ENCODE measurements at regions not wholly inside any gene's neighbourhood (a gene's known extent, or its start where the extent isn't known, plus 50 kb on each side); places are given as distances from the start of the nearest gene placed in this dataset.
"Not testable (repeated sequence)": the region's sequence is repeated elsewhere in the genome, so short reads cannot be mapped to it uniquely, and the experiment has no call there.

DNA sequence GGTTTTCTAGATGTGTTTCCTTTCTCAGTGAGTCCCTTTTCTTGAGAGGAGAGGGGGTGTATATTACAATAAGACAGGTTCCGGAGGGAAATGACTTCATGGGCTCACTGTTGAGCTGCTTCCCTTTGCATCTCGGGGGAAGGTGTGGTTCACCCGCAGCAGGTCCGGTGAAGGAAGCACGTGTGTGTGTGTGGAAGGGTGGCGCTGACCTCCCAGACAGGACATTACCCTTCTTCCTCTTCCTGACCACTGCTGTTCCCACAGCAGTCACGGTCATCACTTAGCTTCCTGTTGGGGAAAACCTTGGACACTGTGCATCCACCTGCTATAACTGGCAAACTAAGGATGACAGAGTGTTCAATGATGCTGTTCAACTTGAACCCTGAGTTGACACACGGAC lies 83.6 kb downstream of the PLEKHG1 start:
- DNase-seq (ENCODE audit: low spot score), result no peak

GRCh38 chr6:150684161-150684560 lies 84.5 kb downstream of the PLEKHG1 start:
- no peak for DNase-seq (ENCODE audit: low spot score)

DNA sequence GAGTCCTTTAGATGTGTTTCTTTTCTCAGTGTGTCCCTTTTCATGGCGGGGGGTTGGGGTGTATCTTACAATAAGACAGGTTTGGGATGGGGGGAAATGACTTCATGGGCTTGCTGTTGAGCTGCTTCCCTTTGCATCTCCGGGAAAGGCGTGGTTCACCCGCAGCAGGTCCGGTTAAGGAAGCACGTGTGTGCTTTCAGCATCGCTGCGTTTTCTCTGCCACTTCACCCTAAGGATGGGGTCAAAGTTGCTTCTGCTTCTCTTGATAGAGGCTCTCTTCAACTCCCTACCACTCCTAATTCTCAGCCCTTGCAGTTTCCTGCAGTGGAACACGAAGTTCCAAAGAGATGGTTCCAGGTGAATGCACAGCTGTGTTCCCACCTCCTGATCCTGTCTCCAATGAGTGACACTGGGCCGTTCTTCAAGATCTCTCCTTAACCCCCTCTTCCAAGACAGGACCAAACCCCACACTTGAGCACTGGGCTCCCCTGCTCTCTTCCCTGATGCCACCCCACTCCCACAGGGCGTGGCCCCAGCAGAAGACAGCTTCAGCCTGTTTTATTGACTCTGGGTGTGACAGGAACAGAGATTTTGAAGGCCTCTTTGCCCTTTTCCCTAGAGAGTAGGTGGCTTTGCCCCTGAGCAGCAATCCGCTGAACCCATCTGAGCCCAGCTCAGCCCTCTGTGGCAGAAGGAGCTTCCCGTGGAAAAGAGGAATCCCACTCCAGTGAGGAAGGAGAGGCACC lies 85.2 kb downstream of the PLEKHG1 start:
- no peak for DNase-seq (ENCODE audit: low spot score)

DNA sequence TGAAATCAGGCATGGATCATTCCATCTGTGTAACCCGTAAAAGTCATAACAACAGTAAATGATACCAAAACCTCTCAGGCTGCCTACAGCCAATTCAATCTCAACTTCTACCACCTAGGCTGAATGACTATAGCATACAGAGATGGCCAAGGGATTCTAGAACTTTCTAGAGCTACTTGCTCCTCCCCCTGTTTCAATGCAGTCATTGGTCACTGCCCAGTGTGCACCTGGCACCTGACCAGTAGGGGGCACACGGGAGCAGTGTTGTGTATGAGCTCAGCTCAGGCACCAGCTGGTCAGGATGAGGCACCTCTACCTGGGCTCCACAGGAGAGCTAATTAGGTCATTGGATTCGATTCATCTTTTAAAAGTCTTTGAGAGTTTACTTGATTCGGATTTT lies 86.2 kb downstream of the PLEKHG1 start:
- peak; percentile 27 for DNase-seq (ENCODE audit: low spot score)

- DNase-seq (ENCODE audit: low spot score), result no peak
These were observed 86.9 kb downstream of the PLEKHG1 start for GRCh38 chr6:150686566-150686965.

DNA sequence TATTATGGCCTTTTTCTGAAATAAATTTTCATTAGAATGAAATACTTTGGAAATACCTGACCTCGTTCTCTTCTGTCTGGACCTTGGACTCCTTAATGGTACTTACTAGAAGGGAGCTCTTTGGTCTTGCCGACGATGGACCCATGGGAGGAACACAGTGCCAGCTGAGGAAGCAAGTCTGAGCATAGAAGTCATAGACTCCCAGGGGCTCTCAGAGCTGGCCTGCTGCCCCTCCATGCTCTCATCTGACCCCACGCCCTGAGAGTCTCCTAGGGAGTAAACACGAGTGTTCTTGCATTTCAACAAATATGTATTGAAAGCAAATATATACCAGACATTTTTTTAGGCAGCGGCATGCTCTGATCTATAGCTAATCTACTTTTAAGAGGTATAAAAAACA lies 87.8 kb downstream of the PLEKHG1 start:
- DNase-seq (ENCODE audit: low spot score), result no peak

GRCh38 chr6:150689900-150690590 lies 90.4 kb downstream of the PLEKHG1 start:
- no peak for DNase-seq (ENCODE audit: low spot score)

GRCh38 chr6:150690681-150691080 lies 91.0 kb downstream of the PLEKHG1 start:
- no peak for DNase-seq (ENCODE audit: low spot score)

DNA sequence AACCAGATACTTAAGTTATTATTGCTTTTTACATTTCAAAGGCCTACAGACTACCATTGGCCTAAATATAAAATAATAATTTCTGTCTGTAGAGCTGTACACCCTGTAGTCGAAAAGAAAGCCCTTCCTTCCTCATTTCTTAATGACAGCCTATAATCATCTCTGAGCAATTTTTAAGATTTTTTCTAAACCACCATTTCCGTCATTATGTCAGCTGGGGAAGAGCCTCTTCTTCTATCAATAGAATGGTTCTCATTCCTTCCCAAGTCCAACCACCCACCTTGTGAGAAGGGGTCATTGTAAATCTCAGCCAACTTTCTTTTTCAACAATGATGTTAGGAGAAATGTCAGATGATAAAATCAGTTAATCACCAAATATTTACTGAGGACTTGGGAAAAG lies 91.8 kb downstream of the PLEKHG1 start:
- DNase-seq (ENCODE audit: low spot score), result no peak

- DNase-seq (ENCODE audit: low spot score), result no peak
These were observed 92.9 kb downstream of the PLEKHG1 start for GRCh38 chr6:150692604-150693003.

DNA sequence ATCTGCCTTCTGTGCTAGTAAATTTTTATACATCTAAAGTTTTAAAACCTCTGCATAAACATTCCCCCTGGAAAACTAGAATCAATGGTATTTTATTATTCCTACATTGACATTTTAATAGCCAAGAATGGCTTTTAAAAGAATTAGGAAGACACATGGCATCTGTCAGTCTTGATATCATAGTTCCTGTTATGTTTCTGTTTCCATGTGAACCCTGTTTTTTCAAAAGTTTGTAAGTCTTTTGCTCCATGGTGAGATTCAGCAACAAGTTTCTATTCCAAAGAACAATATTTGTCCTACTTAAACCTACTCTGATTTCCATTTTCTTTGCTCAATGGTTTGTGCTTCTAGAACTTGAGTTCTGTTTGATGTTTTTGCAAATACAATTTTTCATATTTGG lies 95.2 kb downstream of the PLEKHG1 start:
- DNase-seq (ENCODE audit: low spot score), result no peak

DNA sequence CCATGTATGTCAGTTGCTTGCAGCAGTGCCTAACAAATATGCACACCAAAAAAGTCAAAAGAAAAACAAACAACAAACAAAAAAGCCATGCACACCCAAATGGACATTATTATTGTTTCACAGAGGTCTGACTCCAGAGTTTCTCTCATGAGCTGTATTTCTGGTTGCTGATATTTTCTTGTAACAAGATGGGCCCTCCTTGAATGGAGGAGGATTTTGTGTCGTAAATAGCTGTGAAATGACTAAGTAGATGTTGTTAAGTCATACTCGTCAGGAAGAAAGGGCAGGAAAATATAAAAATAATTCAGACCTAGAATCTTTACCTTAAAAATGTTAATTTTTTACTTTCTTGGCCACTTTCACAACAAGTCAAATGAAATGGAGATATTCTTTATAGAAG lies 96.0 kb downstream of the PLEKHG1 start:
- no peak for DNase-seq (ENCODE audit: low spot score)

DNA sequence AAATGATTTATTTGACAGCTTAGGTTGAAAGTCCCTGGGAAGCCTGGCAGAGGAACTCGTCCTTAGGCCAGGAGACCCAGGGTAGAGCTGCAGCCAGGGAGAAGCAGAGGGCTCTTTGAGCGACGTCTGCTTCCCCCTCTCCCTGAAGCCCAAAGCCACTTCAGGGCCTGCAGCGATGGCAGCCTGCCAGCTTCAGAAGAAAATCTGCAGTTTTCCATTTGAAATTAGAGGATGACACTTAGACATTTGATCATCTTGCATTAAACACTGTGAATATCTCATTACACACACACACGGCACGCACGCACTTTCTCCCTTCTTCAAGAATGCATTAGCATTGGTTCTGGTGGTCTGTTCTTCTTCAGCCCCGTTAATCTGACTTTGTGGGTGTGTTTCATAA lies 96.5 kb downstream of the PLEKHG1 start:
- no peak for DNase-seq (ENCODE audit: low spot score)

DNA sequence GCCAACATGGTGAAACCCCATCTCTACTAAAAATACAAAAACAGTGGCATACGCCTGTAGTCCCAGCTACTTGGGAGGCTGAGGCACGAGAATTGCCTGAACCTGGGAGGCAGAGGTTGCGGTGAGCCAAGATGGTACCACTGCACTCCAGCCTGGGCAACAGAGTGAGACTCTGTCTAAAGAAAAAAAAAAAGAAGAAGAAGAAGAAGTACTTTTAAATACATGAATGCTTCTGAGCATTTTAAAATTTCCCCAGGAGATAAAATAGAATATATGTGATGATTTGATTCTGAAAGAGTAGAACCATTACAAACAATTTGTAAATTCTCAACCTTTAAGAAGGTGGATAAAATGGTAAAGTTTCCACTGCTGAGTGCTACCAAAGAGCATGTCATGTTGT lies 97.2 kb downstream of the PLEKHG1 start:
- not testable (repeated sequence) for DNase-seq (ENCODE audit: low spot score)

- DNase-seq (ENCODE audit: low spot score), result no peak
These were observed 97.8 kb downstream of the PLEKHG1 start for GRCh38 chr6:150697515-150697914.

- no peak for DNase-seq (ENCODE audit: low spot score)
These were observed 98.7 kb downstream of the PLEKHG1 start for GRCh38 chr6:150698391-150698790.

DNA sequence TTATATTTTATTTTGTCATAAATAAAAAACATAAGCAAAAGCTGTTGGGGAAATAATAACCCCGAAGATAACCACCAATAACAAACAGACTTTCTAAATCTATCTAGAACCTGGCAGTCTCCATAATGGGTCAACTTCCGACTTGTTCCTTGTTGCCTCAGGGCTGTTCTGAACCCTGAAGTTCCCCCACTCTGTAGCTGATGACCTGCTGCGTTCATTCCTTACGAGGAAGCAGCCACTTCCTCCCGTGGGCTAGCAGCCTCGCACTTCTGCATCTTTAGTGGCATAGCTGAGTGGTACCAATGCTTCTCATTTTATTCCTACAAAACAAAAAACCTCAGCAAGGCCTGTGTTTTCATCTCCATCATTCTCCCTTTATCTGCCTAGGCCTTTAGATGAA lies 103.0 kb downstream of the PLEKHG1 start:
- no peak for DNase-seq (ENCODE audit: low spot score)

DNA sequence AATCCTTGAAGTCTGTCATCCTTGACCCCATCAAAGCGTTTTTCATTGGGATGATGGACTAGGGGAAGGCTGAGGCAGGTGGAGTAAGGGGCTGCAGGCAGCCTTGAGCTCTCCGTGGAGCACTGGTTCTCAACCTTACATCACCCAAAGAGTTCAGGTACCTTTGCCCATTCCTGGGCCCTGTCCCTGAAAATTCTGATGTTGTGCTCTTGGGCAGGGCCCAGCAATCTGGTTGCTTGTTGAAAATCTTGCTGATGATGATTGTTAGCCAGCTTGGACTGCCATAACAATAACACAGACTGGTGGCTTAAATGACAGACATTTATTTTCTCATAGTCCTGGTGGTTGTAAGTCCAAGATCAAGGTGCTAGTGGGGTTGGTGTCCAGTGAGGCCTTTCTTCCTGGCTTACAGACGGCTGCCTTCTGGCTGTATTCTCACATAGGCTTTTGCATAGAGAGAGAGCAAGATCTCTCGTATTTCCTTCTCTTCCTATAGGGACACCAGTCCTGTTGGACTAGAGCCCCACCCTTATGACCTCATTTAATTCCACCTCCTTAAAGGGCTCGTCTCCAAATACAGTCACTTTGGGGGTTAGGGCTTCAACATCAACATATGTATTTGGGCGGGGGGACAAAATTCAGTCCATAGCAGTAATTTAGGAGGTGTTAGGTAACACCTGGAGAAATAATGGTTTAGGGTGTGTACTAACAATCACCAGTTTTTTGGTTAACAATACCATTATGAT lies 104.9 kb downstream of the PLEKHG1 start:
- DNase-seq (ENCODE audit: low spot score), result no peak

GRCh38 chr6:150705392-150705791 lies 105.7 kb downstream of the PLEKHG1 start:
- DNase-seq (ENCODE audit: low spot score), result no peak

DNA sequence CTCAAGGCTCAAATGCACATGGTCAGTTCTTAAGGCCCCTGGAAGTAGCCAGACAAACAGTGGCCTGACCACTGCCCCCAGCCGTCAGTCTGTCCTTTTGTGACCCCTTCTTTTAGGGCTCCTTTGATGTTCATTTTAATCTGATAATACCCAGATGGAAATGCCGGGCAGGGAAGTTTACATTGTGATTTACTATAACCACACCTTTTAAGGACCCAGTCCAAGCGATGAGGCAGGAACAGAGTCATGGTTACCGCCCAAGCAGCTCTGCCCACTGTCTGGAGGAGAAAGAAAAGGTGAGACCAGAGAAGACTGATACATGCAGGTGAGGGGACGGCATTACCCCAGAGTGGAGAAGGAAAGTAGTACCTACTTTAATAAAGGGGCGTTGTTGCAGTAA lies 110.6 kb downstream of the PLEKHG1 start:
- DNase-seq (ENCODE audit: low spot score), result no peak

- no peak for DNase-seq (ENCODE audit: low spot score)
These were observed 111.4 kb downstream of the PLEKHG1 start for GRCh38 chr6:150711061-150711460.

DNA sequence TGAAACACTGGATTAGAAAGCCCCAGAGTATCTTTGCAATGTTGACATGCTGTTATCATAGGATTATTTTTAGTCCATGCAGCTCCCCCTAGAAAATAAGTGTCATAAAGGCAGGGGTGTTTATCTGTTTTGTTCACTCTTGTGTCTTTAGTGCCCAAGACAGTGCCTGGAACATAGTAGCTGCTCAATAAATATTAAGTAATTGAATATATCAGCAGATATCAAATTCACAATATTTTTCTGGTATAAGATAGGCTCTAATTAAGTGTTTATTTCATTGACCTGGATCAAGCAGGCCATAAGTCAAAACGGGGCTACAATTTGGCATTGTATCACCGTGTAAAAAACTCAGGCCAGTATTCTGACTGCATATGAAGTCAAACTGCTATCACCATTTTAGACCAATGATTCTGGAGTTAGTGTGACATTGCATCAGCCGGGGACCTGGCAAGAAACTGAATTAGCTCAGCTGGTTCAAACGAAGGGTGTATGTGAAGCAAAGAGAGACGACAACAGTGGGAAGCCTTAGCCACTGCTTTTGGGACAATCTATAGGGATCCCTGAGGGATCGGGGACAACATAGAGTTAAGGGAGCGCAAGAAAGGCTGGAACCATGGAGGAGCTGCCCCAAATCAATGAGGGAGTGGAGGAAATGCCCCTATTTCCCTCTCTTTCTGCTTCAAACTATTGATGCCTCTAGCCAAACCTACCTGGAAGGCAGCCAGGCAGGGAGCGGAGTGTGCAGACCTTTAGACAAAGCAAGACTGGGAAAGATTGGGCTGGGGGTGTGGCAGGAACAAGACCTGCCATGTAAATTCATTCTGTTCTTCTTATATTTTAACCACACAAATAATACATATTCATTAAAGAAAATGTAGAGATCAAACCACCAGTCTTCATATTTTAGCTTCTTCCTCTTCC lies 112.2 kb downstream of the PLEKHG1 start:
- no peak for DNase-seq (ENCODE audit: low spot score)

Data from COLO829 (cell line).